H1 (cell line): ENCODE measurements at regions not wholly inside any gene's neighbourhood (a gene's known extent, or its start where the extent isn't known, plus 50 kb on each side); places are given as distances from the start of the nearest gene placed in this dataset.

Source experiments
- HDAC2 ChIP-seq, 2 experiments: fragments of 300-600 bp in 1 of 2; sonication (generic) in 1 of 2; IDR thresholded peaks; 2 replicates each; pipeline ENCODE4 v1.6.1; 2011 to 2012; ENCODE audit warnings: low read depth in 2 of 2, low read length in 2 of 2, mild to moderate bottlenecking in 2 of 2, moderate library complexity in 2 of 2, borderline replicate concordance in 1 of 2, inconsistent platforms in 1 of 2
- POLR2AphosphoS5 ChIP-seq: IDR thresholded peaks from 2 replicates; pipeline ENCODE4 v1.6.1; 2011; ENCODE audit warnings: low read depth, low read length
- TF ChIP-seq, protein P1 (sequence below), 3 experiments: IDR thresholded peaks; 1 replicate in 2 of 3; 2 replicates in 1 of 3; pipeline versions ENCODE4 v1.5.1 to v1.6.1; 2011; ENCODE audit warnings: low read length in 3 of 3, mild to moderate bottlenecking in 3 of 3, inconsistent platforms in 2 of 3, low read depth in 1 of 3, moderate library complexity in 1 of 3; ENCODE audit not compliant: insufficient read depth in 1 of 3; ENCODE audit errors: control extremely low read depth in 1 of 3

DNA sequence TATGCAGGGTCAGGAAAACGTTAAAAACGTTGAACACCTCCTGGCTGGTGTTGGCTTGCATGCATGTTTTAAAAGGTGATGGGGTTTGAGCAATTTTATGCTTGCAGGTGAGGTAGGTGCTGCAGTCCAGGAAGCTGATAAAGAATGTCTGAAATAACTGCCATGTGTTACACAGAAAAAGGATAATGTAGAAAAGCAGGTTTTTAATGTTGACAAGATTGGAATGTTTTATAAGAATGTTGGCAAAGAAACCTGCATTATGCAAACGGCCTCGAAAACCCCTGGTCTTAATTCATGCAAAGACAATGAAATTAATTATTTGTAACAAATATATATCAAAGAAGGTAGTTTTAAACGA is 723.7 kb upstream of the AGA start:
- TF ChIP-seq, protein P1, sequence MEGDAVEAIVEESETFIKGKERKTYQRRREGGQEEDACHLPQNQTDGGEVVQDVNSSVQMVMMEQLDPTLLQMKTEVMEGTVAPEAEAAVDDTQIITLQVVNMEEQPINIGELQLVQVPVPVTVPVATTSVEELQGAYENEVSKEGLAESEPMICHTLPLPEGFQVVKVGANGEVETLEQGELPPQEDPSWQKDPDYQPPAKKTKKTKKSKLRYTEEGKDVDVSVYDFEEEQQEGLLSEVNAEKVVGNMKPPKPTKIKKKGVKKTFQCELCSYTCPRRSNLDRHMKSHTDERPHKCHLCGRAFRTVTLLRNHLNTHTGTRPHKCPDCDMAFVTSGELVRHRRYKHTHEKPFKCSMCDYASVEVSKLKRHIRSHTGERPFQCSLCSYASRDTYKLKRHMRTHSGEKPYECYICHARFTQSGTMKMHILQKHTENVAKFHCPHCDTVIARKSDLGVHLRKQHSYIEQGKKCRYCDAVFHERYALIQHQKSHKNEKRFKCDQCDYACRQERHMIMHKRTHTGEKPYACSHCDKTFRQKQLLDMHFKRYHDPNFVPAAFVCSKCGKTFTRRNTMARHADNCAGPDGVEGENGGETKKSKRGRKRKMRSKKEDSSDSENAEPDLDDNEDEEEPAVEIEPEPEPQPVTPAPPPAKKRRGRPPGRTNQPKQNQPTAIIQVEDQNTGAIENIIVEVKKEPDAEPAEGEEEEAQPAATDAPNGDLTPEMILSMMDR (IDR thresholded peaks at IDR 0.05; ENCODE audit: control extremely low read depth in 1 of 3, insufficient read depth in 1 of 3, low read depth in 1 of 3, low read length in 3 of 3) = no peak
- TF ChIP-seq HDAC2 (IDR thresholded peaks at IDR 0.05; ENCODE audit: borderline replicate concordance in 1 of 2, low read depth in 2 of 2, low read length in 2 of 2) (no peak), POLR2AphosphoS5 (no peak)
